GM19240 (cell line): ENCODE measurements at regions not wholly inside any gene's neighbourhood (a gene's known extent, or its start where the extent isn't known, plus 50 kb on each side); places are given as distances from the start of the nearest gene placed in this dataset.
"Not testable (repeated sequence)": the region's sequence is repeated elsewhere in the genome, so short reads cannot be mapped to it uniquely, and the experiment has no call there.

ENCODE experiments used
- DNase-seq: peaks from one replicate; pipeline ENCODE4 v3.0.0; 2011; ENCODE audit warnings: low spot score; ENCODE audit not compliant: insufficient read length

GRCh38 chr3:153963012-153963411, 158.2 kb upstream of the ARHGEF26 start:
- DNase-seq: no peak

DNA sequence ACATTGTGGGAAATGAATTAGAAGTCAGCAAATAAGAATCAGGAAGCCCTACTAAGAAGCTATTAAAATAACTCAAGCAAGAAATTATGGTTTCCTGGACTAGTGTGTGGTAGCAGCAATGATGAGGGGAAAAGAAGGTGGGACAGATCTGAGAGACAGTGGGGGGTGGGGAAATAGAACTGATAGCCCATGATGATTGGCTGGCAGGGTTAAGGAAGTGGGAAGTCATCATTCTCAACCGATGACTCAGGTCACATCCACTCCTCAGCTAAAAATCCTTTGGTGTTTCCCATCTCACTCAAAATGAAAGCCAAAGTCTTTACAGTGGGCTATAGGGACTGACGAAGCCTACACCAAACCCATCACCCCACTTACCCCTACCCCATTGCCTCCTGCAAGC, 153.9 kb upstream of the ARHGEF26 start:
- DNase-seq: no peak

GRCh38 chr3:153970047-153970446, 151.1 kb upstream of the ARHGEF26 start:
- DNase-seq: no peak

- DNase-seq: no peak
Observed at GRCh38 chr3:153970741-153971347, 150.3 kb upstream of the ARHGEF26 start.

- no peak for DNase-seq
Observed at GRCh38 chr3:153972862-153973261, 148.3 kb upstream of the ARHGEF26 start.

DNA sequence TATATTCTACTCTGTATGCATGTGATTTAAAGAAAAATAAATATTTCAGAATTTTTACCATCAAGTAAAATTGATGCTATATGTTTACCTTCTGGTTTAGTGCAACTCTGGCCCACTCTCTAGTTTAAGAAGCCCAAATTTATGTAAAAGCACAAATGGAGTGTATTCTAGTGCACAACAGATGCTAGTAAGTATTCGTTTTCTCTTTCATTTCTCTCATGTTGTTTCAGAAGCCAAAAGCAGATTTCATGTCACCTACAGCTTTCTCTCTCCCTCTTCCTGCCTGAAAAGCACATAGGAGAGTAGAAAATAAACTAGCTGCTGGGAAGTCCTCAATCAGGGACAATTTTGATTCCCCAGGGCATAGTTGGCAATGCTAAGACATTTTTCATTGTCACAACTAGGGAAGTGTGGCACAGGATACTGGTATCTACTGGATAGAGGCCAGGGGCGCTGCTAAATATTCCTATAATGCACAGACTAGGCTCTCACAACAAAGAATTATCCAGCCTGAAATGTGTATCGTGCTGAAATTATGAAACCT, 147.4 kb upstream of the ARHGEF26 start:
- no peak for DNase-seq

DNA sequence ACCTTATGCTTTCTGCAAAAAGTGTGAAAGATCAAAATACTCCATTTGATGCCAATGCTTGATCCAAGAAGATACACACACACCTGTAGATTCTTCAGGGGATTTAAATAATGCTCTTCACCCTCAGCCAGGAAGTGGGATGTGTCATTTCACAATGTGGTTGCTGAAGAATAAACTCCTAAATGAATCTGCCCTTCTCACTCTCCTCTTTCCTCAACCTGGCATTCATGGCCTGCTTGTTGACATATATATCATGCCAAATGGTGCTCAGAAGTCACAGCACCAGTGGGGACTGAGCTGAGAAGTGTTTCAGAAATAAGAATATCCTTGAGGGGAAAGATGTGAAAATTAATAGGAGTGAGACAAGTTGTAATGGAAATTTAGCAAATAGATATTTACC, 146.6 kb upstream of the ARHGEF26 start:
- DNase-seq: no peak

DNA sequence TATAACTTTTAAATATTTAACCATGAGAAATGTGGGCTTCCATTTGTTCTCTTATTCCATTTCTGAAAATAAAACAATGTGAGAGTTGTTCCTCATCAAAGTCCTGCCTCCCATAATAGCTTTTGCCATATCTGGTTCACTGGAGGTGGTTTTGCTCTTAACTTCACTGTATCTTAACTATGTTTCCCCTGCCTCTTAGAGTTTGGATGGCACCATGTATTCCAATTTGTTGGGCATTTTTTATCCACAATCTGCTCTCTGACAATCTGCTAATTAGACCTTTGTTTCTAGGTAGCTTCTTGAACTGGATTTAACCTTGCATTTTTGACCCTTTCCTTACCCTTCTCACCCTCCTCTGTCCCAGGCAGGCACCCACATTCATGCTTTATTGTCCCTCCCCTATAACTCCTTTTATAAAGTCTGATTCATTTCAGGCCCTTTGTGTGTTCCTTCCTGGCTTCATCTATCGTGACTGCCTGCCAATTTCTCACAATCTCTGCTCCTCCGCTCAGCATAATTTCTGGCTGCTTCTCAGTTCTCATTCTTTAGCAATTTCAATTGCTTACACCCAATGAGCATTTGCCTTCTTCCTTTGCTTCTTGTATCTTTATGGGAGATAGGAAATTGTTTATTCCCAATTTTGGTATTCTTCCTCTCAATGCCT, 144.2 kb upstream of the ARHGEF26 start:
- DNase-seq: no peak

GRCh38 chr3:153978006-153978405, 143.2 kb upstream of the ARHGEF26 start:
- no peak for DNase-seq

GRCh38 chr3:153979418-153980251, 141.6 kb upstream of the ARHGEF26 start:
- no peak for DNase-seq

GRCh38 chr3:153980252-153980590, 141.0 kb upstream of the ARHGEF26 start:
- DNase-seq: no peak

GRCh38 chr3:153997364-153997763, 123.8 kb upstream of the ARHGEF26 start:
- not testable (repeated sequence) for DNase-seq

DNA sequence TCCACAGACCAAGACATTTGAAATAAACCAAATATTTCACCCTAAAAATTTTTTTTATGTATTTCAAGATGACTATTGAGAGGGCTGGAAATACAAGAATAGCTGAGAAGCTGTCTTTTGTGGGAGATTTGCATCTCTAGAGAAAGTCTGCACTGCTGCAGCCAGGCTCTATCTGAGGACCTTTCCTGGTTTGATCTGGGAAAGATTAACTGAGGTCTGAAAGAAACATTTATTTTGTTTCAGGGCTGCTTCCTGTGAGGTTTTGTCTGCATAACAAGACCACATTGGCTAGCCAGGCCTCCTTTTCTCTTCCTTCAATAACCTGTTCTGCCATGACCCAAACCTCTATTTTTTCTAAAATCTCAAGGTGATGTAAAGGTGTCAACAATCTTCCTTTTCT, 117.5 kb upstream of the ARHGEF26 start:
- DNase-seq: no peak

- DNase-seq: no peak
Observed at GRCh38 chr3:154011036-154011435, 110.2 kb upstream of the ARHGEF26 start.

DNA sequence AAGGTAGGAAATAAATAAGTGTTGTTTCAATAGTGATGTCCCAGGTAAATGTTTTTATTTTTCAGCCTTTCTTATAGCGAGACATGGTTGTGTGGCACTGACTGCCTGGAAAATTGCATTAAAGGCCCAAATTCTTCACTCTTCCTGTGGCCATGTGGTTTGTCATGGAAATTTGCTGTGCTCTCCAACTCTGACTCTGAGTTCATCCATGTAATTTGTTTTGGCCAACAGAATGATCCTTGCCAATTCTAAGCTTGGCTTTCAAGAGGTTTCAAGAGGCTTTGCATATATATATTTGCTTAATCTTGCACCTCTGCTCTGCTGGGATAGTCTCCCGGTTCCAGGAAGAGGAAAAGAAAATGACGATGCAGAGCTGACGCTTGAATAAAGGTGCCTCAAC, 107.5 kb upstream of the ARHGEF26 start:
- DNase-seq: no peak

DNA sequence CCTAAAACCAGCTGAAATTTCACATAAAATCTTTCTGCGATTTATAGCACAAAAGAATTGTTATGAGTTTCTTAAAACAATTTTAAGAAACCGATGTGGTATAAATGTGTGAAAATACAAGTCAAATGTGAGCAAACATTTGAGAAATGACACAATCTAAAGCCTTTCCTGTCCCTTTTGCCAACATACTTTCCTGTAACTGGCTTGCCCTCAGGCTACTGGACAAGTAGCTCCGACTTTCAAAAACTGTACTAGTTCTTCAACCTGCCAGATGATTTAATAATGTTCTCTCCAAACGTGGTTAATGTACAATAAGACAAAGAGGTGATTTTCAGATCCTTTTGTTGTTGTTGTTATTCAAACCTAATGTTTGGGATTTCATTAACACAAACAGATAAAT, 105.9 kb upstream of the ARHGEF26 start:
- DNase-seq: no peak

DNA sequence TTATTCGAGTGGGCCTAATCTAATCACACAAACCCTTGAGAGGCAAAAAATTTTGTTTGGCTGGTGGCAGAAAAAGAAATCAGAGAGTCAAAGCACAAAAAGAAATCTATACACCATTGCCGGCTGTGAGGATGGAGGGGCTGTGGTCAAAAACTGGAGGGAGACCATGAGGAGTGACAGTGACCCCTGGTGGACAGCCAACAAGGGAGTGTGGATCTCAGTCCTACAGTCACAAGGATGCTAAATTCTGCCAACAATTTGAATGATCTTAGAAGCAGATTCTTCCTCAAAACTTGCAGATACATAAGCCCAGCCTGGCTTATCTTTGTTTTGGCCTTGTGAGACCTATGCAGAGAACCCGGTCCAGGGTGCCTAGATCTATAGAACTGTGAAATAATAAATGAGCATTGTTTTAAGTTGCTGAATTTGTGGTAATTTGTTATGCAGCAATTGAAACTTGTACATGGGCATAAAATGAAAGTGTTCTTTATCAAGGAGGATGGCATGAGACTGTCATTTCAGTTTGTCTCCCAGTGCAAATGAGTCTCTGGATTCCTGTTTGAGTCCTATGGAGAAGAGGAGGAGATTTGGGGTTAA, 103.0 kb upstream of the ARHGEF26 start:
- DNase-seq: peak; percentile 14

- no peak for DNase-seq
Observed at GRCh38 chr3:154022606-154023005, 98.6 kb upstream of the ARHGEF26 start.

DNA sequence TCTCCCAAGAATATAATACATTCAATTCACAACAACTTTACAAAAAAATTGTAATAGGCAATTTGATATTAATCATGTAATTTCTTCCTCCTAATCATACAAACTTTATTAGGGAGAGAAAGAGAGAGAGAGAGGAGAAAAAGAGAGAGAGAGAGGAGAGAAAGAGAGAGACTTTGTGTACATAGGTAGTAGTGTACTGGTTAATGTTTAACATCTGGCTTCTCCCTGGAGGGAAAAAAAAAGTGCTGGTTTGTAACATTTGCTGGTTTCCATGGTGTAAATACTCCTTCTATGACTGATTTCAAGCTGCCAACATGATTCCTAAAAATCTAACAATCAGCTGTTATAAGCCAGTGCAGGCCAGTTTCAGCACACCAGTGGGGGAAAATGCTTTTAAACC, 98.0 kb upstream of the ARHGEF26 start:
- DNase-seq: no peak

GRCh38 chr3:154025007-154025406, 96.2 kb upstream of the ARHGEF26 start:
- DNase-seq: no peak

DNA sequence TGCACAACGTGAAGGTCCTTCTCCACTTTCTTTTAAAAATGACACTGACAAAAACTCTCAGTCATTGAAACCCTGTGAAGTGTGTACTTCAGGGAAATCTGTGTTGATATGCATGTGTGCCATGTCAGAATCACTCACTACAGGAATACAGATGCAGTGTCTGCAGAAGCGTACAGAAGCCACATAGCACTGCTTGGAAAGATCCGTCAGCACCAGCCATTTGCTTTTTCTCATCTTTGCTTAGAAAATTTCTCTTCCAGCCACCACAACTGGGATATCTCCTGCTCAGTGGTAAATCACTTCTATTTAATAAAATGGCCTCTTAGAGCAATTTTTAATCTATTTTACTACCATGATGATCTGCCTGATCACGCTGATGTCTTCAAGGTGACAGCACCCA, 91.3 kb upstream of the ARHGEF26 start:
- DNase-seq: no peak

DNA sequence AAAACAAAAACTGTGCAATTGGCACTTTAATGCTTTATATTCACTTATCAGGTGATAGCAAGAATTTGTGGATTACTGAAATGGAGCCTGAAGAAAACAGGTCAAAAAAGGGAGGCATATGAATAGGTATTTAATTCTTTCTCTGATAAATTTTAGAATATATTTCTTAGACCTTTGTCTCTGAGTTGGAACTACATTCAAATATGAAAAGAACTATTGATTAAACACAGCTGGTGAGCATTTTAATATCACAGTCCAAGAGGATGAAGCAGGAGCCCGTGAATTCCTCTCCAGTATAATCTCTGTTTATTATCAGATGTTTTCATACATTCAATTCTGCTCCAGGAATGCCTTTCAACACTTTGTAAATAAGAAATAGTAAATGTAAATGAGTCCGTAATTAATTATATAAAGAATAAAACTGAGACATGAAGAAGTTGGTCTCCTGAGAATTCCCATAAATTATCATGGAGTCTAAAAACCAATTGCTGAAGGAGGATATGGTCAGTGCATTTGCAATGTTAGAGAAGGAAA, 86.3 kb upstream of the ARHGEF26 start:
- DNase-seq: no peak
